ENCODE measurements at regions not wholly inside any gene's neighbourhood (a gene's known extent, or its start where the extent isn't known, plus 50 kb on each side); places are given as distances from the start of the nearest gene placed in this dataset.

GRCh38 chr2:198880421-198880820 lies 577.3 kb downstream of the SATB2 start:
- Histone ChIP-seq H3K4me2 (ENCODE audit: insufficient read depth, low read length, poor library complexity, severe bottlenecking) (no peak overlapping the region), H2BK15ac (ENCODE audit: low read length) (no peak overlapping the region), H3K14ac (ENCODE audit: low read length) (no peak overlapping the region), H3K18ac (ENCODE audit: low read length) (no peak overlapping the region), H3K79me1 (ENCODE audit: low read depth, low read length) (no peaks in the 10 kb centered on the region), H4K8ac (ENCODE audit: low read depth, low read length) (no peak overlapping the region), H2AFZ (ENCODE audit: low read length) (no peak overlapping the region), H3K9ac (ENCODE audit: low read depth, low read length, poor library complexity) (no peak overlapping the region), H3K9me3 (replicated peaks in 1 of 2; ENCODE audit: control insufficient read depth in 2 of 2, insufficient read depth in 1 of 2, low read depth in 1 of 2, low read length in 2 of 2) (no peaks in the 10 kb centered on the region), H3K23ac (ENCODE audit: low read depth, low read length, poor library complexity) (no peak overlapping the region), H2BK5ac (ENCODE audit: low read length) (no peak overlapping the region), H3K27ac (replicated peaks; ENCODE audit: low read length) (no peak overlapping the region), H2AK5ac (ENCODE audit: low read depth, low read length) (no peak overlapping the region), H3K36me3 (replicated peaks in 1 of 2; ENCODE audit: control insufficient read depth in 2 of 2, insufficient read depth in 2 of 2, low read length in 2 of 2) (no peaks in the 10 kb centered on the region), H3K4me3 (ENCODE audit: low read length in 2 of 2) (no peak overlapping the region), H4K91ac (ENCODE audit: low read depth, low read length, poor library complexity) (no peak overlapping the region), H2BK12ac (ENCODE audit: low read length) (no peak overlapping the region), H3K4me1 (ENCODE audit: control insufficient read depth in 2 of 2, insufficient read depth in 1 of 2, low read depth in 1 of 2, low read length in 2 of 2) (no peaks in the 10 kb centered on the region), H3K27me3 (ENCODE audit: control insufficient read depth in 3 of 3, insufficient read depth in 3 of 3, low read depth in 1 of 3, low read length in 3 of 3) (no peaks in the 10 kb centered on the region), H2BK120ac (ENCODE audit: low read depth, low read length) (no peak overlapping the region), H3K4ac (ENCODE audit: low read length) (no peak overlapping the region)
- DNase-seq (ENCODE audit: low spot score), result no peak

GRCh38 chr2:198874472-198874858 lies 583.3 kb downstream of the SATB2 start:
- Histone ChIP-seq H4K91ac (ENCODE audit: low read depth, low read length, poor library complexity) (no peak overlapping the region), H3K27ac (replicated peaks; ENCODE audit: low read length) (no peak overlapping the region), H2BK15ac (ENCODE audit: low read length) (no peak overlapping the region), H3K4me1 (ENCODE audit: control insufficient read depth in 2 of 2, insufficient read depth in 1 of 2, low read depth in 1 of 2, low read length in 2 of 2) (no peaks in the 10 kb centered on the region), H3K4ac (ENCODE audit: low read length) (no peak overlapping the region), H3K4me3 (ENCODE audit: low read length in 2 of 2) (no peak overlapping the region), H4K8ac (ENCODE audit: low read depth, low read length) (no peak overlapping the region), H3K23ac (ENCODE audit: low read depth, low read length, poor library complexity) (no peak overlapping the region), H3K36me3 (replicated peaks in 1 of 2; ENCODE audit: control insufficient read depth in 2 of 2, insufficient read depth in 2 of 2, low read length in 2 of 2) (no peaks in the 10 kb centered on the region), H3K27me3 (ENCODE audit: control insufficient read depth in 3 of 3, insufficient read depth in 3 of 3, low read depth in 1 of 3, low read length in 3 of 3) (no peaks in the 10 kb centered on the region), H3K4me2 (ENCODE audit: insufficient read depth, low read length, poor library complexity, severe bottlenecking) (no peak overlapping the region), H2AFZ (ENCODE audit: low read length) (no peak overlapping the region), H3K79me1 (ENCODE audit: low read depth, low read length) (no peaks in the 10 kb centered on the region), H2BK5ac (ENCODE audit: low read length) (no peak overlapping the region), H3K14ac (ENCODE audit: low read length) (no peak overlapping the region), H2BK12ac (ENCODE audit: low read length) (no peak overlapping the region), H3K9me3 (replicated peaks in 1 of 2; ENCODE audit: control insufficient read depth in 2 of 2, insufficient read depth in 1 of 2, low read depth in 1 of 2, low read length in 2 of 2) (no peaks in the 10 kb centered on the region), H2AK5ac (ENCODE audit: low read depth, low read length) (no peak overlapping the region), H2BK120ac (ENCODE audit: low read depth, low read length) (no peak overlapping the region), H3K18ac (ENCODE audit: low read length) (no peak overlapping the region), H3K9ac (ENCODE audit: low read depth, low read length, poor library complexity) (no peak overlapping the region)
- WGBS, 2 donors (ENCODE audit: extremely low coverage in 2 of 2, insufficient read length in 2 of 2, insufficient replicate concordance in 1 of 2), result no CpG with 5 or more reads among the region's 2 CpGs
- no peak for DNase-seq (ENCODE audit: low spot score)

GRCh38 chr2:198873503-198874471 lies 584.0 kb downstream of the SATB2 start:
- no peak overlapping the region for H2AFZ ChIP-seq (ENCODE audit: low read length)
- no peak overlapping the region for H2BK15ac ChIP-seq (ENCODE audit: low read length)
- DNase-seq (ENCODE audit: low spot score), result no peak
- H3K23ac ChIP-seq (ENCODE audit: low read depth, low read length, poor library complexity), result no peak overlapping the region
- H3K4me1 ChIP-seq (ENCODE audit: control insufficient read depth in 2 of 2, insufficient read depth in 1 of 2, low read depth in 1 of 2, low read length in 2 of 2), result no peaks in the 10 kb centered on the region
- H3K9ac ChIP-seq (ENCODE audit: low read depth, low read length, poor library complexity), result no peak overlapping the region
- no peak overlapping the region for H4K8ac ChIP-seq (ENCODE audit: low read depth, low read length)
- WGBS, 2 donors (ENCODE audit: extremely low coverage in 2 of 2, insufficient read length in 2 of 2, insufficient replicate concordance in 1 of 2), result no CpG with 5 or more reads among the region's 8 CpGs
- no peaks in the 10 kb centered on the region for H3K79me1 ChIP-seq (ENCODE audit: low read depth, low read length)
- H2BK120ac ChIP-seq (ENCODE audit: low read depth, low read length), result no peak overlapping the region
- no peak overlapping the region for H4K91ac ChIP-seq (ENCODE audit: low read depth, low read length, poor library complexity)
- H3K4ac ChIP-seq (ENCODE audit: low read length), result no peak overlapping the region
- H3K14ac ChIP-seq (ENCODE audit: low read length), result no peak overlapping the region
- H3K27ac ChIP-seq (replicated peaks; ENCODE audit: low read length), result no peak overlapping the region
- no peak overlapping the region for H3K18ac ChIP-seq (ENCODE audit: low read length)
- no peak overlapping the region for H3K4me3 ChIP-seq (ENCODE audit: low read length in 2 of 2)
- no peak overlapping the region for H2BK12ac ChIP-seq (ENCODE audit: low read length)
- no peaks in the 10 kb centered on the region for H3K36me3 ChIP-seq (replicated peaks in 1 of 2; ENCODE audit: control insufficient read depth in 2 of 2, insufficient read depth in 2 of 2, low read length in 2 of 2)
- no peaks in the 10 kb centered on the region for H3K9me3 ChIP-seq (replicated peaks in 1 of 2; ENCODE audit: control insufficient read depth in 2 of 2, insufficient read depth in 1 of 2, low read depth in 1 of 2, low read length in 2 of 2)
- H3K27me3 ChIP-seq (ENCODE audit: control insufficient read depth in 3 of 3, insufficient read depth in 3 of 3, low read depth in 1 of 3, low read length in 3 of 3), result no peaks in the 10 kb centered on the region
- H2AK5ac ChIP-seq (ENCODE audit: low read depth, low read length), result no peak overlapping the region
- no peak overlapping the region for H3K4me2 ChIP-seq (ENCODE audit: insufficient read depth, low read length, poor library complexity, severe bottlenecking)
- H2BK5ac ChIP-seq (ENCODE audit: low read length), result no peak overlapping the region

- Histone ChIP-seq H4K91ac (ENCODE audit: low read depth, low read length, poor library complexity) (no peak overlapping the region), H2BK120ac (ENCODE audit: low read depth, low read length) (no peak overlapping the region), H4K8ac (ENCODE audit: low read depth, low read length) (no peak overlapping the region), H3K4me1 (ENCODE audit: control insufficient read depth in 2 of 2, insufficient read depth in 1 of 2, low read depth in 1 of 2, low read length in 2 of 2) (no peaks in the 10 kb centered on the region), H3K27ac (replicated peaks; ENCODE audit: low read length) (no peak overlapping the region), H2BK5ac (ENCODE audit: low read length) (no peak overlapping the region), H3K36me3 (replicated peaks in 1 of 2; ENCODE audit: control insufficient read depth in 2 of 2, insufficient read depth in 2 of 2, low read length in 2 of 2) (no peaks in the 10 kb centered on the region), H3K27me3 (ENCODE audit: control insufficient read depth in 3 of 3, insufficient read depth in 3 of 3, low read depth in 1 of 3, low read length in 3 of 3) (no peaks in the 10 kb centered on the region), H3K4me3 (ENCODE audit: low read length in 2 of 2) (no peak overlapping the region), H3K9me3 (replicated peaks in 1 of 2; ENCODE audit: control insufficient read depth in 2 of 2, insufficient read depth in 1 of 2, low read depth in 1 of 2, low read length in 2 of 2) (no peaks in the 10 kb centered on the region), H2BK15ac (ENCODE audit: low read length) (no peak overlapping the region), H3K4ac (ENCODE audit: low read length) (no peak overlapping the region), H3K4me2 (ENCODE audit: insufficient read depth, low read length, poor library complexity, severe bottlenecking) (no peak overlapping the region), H3K9ac (ENCODE audit: low read depth, low read length, poor library complexity) (no peak overlapping the region), H2BK12ac (ENCODE audit: low read length) (no peak overlapping the region), H3K23ac (ENCODE audit: low read depth, low read length, poor library complexity) (no peak overlapping the region), H2AFZ (ENCODE audit: low read length) (no peak overlapping the region), H2AK5ac (ENCODE audit: low read depth, low read length) (no peak overlapping the region), H3K18ac (ENCODE audit: low read length) (no peak overlapping the region), H3K14ac (ENCODE audit: low read length) (no peak overlapping the region), H3K79me1 (ENCODE audit: low read depth, low read length) (no peaks in the 10 kb centered on the region)
- no peak for DNase-seq (ENCODE audit: low spot score)
- WGBS, 2 donors (ENCODE audit: extremely low coverage in 2 of 2, insufficient read length in 2 of 2, insufficient replicate concordance in 1 of 2), result no CpG with 5 or more reads among the region's 5 CpGs
Measured at GRCh38 chr2:198863655-198864054, 594.1 kb downstream of the SATB2 start.
